T-helper 2 cell treated with Interferon-gamma antibody and Interleukin-4, amounts not matched to agents 5 μg/mL and 100 μg/mL, for 36 hours (primary cell): ENCODE measurements at regions not wholly inside any gene's neighbourhood (a gene's known extent, or its start where the extent isn't known, plus 50 kb on each side); places are given as distances from the start of the nearest gene placed in this dataset.
"Not testable (repeated sequence)": the region's sequence is repeated elsewhere in the genome, so short reads cannot be mapped to it uniquely, and the experiment has no call there.

Experiments
- DNase-seq: peaks from one replicate; pipeline ENCODE4 v3.0.0; 2021; ENCODE audit warnings: low spot score
- H3K27ac Mint-ChIP-seq: one replicate; pipeline ENCODE4 v1.8.0; 2021; ENCODE audit warnings: mild to moderate bottlenecking, mixed read lengths
- H3K27me3 Mint-ChIP-seq: one replicate; pipeline ENCODE4 v1.8.0; 2021; ENCODE audit warnings: low read depth, mixed read lengths
- H3K36me3 Mint-ChIP-seq: one replicate; pipeline ENCODE4 v1.8.0; 2021; ENCODE audit warnings: low read depth, mixed read lengths
- H3K4me1 Mint-ChIP-seq: one replicate; pipeline ENCODE4 v1.8.0; 2021; ENCODE audit warnings: low read depth, mixed read lengths
- H3K4me3 Mint-ChIP-seq: one replicate; pipeline ENCODE4 v1.8.0; 2022; ENCODE audit warnings: mild to moderate bottlenecking, moderate library complexity, mixed read lengths
- H3K9me3 Mint-ChIP-seq: one replicate; pipeline ENCODE4 v1.8.0; 2021; ENCODE audit warnings: mixed read lengths

DNA sequence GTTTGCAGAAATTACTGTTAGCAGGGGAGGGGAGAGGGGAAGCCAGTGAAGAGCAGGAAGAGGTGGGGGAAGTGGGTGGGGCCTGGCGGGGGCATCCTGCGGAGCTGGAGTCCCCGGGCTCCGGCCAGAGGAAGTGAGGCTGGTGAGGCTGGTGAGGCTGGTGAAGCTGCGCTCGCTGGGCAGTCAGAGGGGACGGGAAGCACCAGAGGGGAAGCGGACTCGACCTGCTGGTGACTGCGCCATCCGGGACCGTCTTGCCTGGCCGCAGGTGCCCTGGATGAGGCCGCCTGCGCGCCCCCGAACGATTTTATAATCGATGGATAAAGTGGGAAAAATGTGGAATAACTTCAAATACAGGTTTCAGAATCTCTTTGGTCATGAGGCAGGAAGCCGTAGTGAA is 635.3 kb upstream of the MARCKS start:
- Mint-ChIP-seq H3K4me3 (no peak overlapping the region), H3K36me3 (no peaks in the 10 kb centered on the region), H3K27me3 (no peaks in the 10 kb centered on the region), H3K27ac (no peak overlapping the region), H3K9me3 (no peaks in the 10 kb centered on the region), H3K4me1 (no peaks in the 10 kb centered on the region)
- no peak for DNase-seq

DNA sequence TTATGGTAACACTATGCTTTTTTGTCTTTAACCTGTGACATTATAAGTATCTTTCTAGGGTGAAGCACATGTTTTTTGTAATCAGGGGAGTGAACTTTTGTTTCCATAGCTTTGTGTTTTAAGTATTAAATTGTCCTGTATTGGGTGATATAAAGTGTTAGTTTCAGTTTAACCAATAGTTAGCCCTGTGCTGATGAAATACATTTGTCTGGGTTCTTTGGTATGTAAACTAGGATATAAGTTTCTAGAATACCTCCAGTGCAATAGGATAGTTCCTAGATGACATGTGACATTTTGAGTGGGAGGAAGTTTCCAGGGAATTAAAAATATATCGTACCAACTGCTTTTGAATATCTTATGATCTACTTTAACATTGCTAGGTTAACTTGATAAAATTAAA is 611.0 kb upstream of the MARCKS start:
- Mint-ChIP-seq H3K27me3 (no peaks in the 10 kb centered on the region), H3K27ac (no peak overlapping the region), H3K4me3 (no peak overlapping the region), H3K9me3 (no peaks in the 10 kb centered on the region), H3K4me1 (no peaks in the 10 kb centered on the region), H3K36me3 (no peaks in the 10 kb centered on the region)
- no peak for DNase-seq

DNA sequence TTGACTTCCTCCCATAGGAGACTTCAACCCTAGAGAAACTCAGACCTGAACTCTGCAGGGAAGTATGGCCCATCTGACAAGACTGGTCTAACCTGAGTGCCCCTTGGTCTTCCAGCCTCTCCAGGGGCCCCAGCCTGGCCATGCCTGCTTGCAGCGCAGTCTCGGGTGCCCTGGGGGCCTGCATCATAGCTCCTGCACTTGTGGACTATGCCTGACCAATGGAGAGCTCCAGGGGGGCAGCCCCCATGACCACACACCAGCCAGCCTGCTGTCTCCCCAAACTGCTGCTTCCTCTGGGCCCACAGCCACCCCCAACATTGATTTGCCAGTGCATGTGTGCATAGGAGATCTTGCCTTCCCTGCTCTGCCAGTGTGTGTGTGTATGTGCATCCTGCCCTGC is 608.6 kb upstream of the MARCKS start:
- no peaks in the 10 kb centered on the region for H3K27me3 Mint-ChIP-seq
- peaks cover 4% of the 10 kb centered on the region for H3K9me3 Mint-ChIP-seq
- no peaks in the 10 kb centered on the region for H3K36me3 Mint-ChIP-seq
- DNase-seq = no peak
- no peaks in the 10 kb centered on the region for H3K4me1 Mint-ChIP-seq
- no peak overlapping the region for H3K27ac Mint-ChIP-seq
- no peak overlapping the region for H3K4me3 Mint-ChIP-seq

DNA sequence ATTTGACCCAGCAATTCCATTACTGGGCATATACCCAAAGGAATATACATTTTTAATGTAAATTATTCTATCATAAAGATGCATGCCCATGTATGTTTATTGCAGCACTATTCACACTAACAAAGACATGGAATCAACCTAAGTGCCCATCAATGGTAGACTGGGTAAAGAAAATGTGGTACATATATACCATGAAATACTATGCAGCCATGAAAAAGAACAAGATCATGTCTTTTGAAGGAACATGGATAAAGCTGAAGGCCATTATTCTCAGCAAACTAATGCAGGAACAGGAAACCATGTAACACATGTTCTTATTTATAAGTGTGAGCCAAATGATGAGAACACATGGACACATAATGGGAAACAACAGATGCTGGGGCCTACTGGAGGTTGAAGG is 603.0 kb upstream of the MARCKS start:
- H3K4me3 Mint-ChIP-seq, H3K27me3 Mint-ChIP-seq, H3K27ac Mint-ChIP-seq, H3K9me3 Mint-ChIP-seq, DNase-seq, H3K4me1 Mint-ChIP-seq, H3K36me3 Mint-ChIP-seq: not testable (repeated sequence)

DNA sequence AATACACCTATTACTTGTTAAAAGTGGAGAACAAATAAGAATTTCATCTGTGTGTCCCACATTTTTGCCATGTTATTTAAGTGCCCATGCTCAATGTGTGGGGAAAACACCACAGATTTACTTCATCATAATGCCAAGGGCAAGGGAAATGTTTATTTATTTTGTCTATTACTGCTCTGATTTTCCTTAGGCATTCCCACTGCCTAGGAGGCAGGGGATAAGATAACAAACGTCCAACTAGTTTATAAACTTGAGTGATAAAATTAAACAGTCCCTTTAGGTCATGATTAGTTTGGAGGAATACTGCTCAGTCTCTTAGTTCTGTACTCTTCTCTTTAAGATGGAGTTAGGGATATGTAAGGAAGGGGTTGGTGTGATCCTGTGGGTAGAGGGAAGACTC is 598.4 kb upstream of the MARCKS start:
- no peak for DNase-seq
- H3K36me3 Mint-ChIP-seq = no peaks in the 10 kb centered on the region

DNA sequence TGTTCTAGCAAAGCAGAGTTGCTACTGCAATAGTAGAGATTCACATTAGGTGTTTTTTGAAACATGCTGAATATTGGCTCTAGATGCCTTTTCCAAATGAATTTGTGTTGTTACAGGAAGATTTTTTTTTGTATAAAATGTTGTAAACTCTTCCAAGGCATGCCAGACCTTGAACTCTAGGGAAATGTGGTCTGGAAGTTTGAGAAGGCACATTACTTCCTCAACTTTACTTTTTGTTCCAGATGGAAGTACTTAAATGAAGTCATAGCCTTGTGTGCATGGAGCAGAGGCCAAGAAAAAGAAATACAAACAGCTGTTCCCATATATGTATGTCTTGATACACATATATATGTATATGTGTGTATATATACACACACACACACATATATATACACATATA is 585.7 kb upstream of the MARCKS start:
- no peaks in the 10 kb centered on the region for H3K4me1 Mint-ChIP-seq
- H3K27ac Mint-ChIP-seq = no peak overlapping the region
- H3K9me3 Mint-ChIP-seq = peaks cover 34% of the 10 kb centered on the region
- DNase-seq = no peak
- H3K27me3 Mint-ChIP-seq = no peaks in the 10 kb centered on the region
- H3K36me3 Mint-ChIP-seq = no peaks in the 10 kb centered on the region
- H3K4me3 Mint-ChIP-seq = no peak overlapping the region

More for the DNA sequence above, 598.4 kb upstream of the MARCKS start:
- no peak overlapping the region for H3K4me3 Mint-ChIP-seq
- no peak overlapping the region for H3K27ac Mint-ChIP-seq
- H3K9me3 Mint-ChIP-seq = peaks cover 19% of the 10 kb centered on the region
- no peaks in the 10 kb centered on the region for H3K4me1 Mint-ChIP-seq
- H3K27me3 Mint-ChIP-seq = no peaks in the 10 kb centered on the region

DNA sequence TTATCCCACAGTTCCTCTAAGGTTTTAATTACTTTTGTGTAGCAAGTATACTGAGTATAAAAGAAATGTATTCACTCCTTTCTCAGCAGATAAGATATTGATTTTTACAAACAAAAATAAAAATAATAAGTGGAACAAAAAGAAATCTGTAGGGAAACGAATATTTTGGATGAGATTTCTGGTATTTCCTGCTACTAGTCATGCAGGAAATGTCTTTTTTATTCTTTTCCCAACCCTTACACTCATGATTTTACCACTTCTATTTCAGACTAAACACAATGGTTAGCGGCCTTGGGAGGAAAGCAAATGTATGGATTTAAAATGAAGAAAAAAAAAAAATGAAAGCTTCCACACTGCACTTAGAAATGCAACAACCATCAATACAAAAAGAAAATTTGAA is 580.5 kb upstream of the MARCKS start:
- H3K9me3 Mint-ChIP-seq = no peaks in the 10 kb centered on the region
- no peaks in the 10 kb centered on the region for H3K36me3 Mint-ChIP-seq
- H3K27ac Mint-ChIP-seq = no peak overlapping the region
- no peaks in the 10 kb centered on the region for H3K4me1 Mint-ChIP-seq
- no peak overlapping the region for H3K4me3 Mint-ChIP-seq
- H3K27me3 Mint-ChIP-seq = no peaks in the 10 kb centered on the region
- DNase-seq = no peak

DNA sequence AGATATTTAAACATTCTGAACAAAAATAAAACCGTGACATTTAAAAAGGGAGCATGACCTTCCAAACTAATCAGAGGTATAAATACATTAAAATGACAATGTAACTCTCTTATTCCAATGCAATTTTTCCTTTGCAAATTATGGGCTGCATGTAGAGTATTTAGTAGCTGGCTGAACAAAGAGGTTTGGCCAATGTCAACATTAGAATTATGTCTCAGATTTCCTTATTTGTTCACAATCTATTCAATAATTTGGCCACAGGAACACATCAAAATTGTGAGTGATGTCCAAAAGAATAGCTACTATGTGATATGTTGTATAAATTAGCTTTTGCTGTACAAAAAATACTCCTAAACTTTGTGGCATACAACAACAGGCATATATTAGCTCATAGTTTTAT is 580.0 kb upstream of the MARCKS start:
- Mint-ChIP-seq H3K4me3 (no peak overlapping the region), H3K9me3 (no peaks in the 10 kb centered on the region), H3K27ac (no peak overlapping the region), H3K36me3 (no peaks in the 10 kb centered on the region), H3K27me3 (no peaks in the 10 kb centered on the region), H3K4me1 (no peaks in the 10 kb centered on the region)
- no peak for DNase-seq

DNA sequence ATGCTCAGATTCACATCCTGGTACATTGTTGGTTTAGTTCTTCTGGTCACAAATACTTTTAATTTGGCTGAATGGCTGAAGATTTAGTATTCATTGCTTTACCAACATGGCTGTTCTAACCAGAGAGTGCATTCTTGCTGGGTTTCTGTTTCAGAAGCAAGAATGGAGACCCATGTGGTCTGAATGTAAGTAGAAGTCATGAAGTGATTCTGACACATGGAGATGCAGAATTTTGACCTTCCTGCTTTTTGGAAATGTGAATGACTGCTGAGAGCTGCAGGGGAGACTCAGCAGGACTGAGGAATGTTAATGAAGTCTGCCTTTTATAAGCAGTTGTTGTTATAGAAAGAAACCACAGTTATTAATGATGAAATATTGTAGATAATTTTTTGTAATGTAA is 576.1 kb upstream of the MARCKS start:
- Mint-ChIP-seq H3K27me3 (no peaks in the 10 kb centered on the region), H3K27ac (no peak overlapping the region), H3K4me3 (no peak overlapping the region), H3K9me3 (no peaks in the 10 kb centered on the region), H3K4me1 (no peaks in the 10 kb centered on the region), H3K36me3 (no peaks in the 10 kb centered on the region)
- DNase-seq = no peak

DNA sequence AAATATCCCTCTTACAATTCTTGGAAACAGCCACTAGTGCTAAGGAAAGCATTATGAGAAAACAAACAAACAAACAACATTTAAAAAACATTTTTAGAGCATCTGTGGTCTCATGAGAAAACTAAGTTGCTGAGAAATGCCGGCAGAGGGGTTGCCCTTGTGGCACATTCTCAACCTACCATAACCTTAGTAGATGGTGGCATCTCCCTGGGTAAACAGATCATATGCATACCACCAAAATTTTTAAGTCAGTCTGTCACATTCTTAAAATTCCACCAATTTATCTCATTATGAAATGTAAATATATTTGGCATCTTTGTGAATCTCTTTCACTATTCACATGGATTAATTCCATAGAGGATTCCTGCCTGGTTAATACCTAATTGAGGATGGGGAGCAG is 575.7 kb upstream of the MARCKS start:
- Mint-ChIP-seq H3K4me3 (no peak overlapping the region), H3K27ac (no peak overlapping the region), H3K4me1 (no peaks in the 10 kb centered on the region), H3K9me3 (no peaks in the 10 kb centered on the region), H3K36me3 (no peaks in the 10 kb centered on the region), H3K27me3 (no peaks in the 10 kb centered on the region)
- no peak for DNase-seq

DNA sequence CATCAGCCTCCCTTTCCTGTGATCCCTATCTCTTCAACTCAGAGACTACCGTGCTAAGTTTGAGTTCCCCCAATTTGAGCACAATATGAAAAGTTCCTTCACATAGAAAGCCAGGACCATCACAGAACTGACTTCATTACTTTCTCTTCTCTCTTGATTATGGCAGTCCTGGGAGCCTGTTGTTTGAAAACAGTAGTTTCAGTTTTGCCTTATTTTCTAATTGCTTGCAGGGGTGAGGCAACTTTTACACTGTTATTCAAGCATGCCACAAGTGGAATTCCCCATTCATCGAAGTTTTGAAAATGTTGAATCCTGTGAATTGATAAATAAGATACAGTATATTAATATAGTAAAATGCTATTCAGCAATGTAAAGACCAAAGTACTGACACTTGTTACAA is 569.7 kb upstream of the MARCKS start:
- H3K27me3 Mint-ChIP-seq = no peaks in the 10 kb centered on the region
- H3K4me1 Mint-ChIP-seq = no peaks in the 10 kb centered on the region
- no peak overlapping the region for H3K27ac Mint-ChIP-seq

DNA sequence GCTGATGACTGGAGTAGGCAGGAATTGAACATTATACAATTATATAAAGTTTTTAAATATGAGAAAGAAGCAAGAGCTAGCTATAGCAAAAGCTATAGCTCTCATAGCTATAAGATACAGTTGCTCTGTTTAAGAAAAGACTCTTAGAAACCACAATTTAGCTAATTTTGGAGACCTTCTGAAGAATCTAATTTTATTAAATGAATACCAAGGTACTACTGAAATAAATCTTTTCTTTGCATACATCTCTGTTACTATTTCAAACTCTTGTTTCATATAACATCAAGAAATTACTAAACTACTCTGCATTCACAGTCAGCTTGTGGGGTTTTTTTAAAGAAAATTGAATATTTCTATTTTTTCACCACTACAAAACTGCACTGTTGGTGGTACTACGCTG is 568.7 kb upstream of the MARCKS start:
- Mint-ChIP-seq H3K27me3 (no peaks in the 10 kb centered on the region), H3K36me3 (no peaks in the 10 kb centered on the region), H3K27ac (no peak overlapping the region), H3K9me3 (no peaks in the 10 kb centered on the region), H3K4me1 (no peaks in the 10 kb centered on the region), H3K4me3 (no peak overlapping the region)
- DNase-seq = no peak

More for the DNA sequence above, 569.7 kb upstream of the MARCKS start:
- Mint-ChIP-seq H3K9me3 (no peaks in the 10 kb centered on the region), H3K4me3 (no peak overlapping the region), H3K36me3 (no peaks in the 10 kb centered on the region)
- no peak for DNase-seq

DNA sequence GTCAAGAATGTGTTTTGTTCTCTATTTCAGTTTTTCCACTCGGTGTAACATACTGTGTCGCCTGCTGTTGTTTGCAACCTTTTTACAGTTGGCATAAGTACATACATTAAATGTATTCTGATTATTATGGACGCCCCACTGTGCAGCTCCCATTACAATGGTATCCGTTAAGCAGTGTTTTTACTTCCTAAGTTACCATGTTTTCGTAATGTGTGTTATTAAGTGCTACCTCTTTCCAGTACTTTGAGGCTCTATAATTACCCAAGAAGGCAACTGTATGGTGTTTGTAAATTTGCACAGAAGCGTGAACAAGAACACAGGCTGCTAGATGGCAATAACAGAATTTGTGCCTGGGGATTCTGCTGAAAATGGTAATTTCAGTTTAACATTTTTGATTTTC is 568.0 kb upstream of the MARCKS start:
- Mint-ChIP-seq H3K9me3 (no peaks in the 10 kb centered on the region), H3K4me1 (no peaks in the 10 kb centered on the region), H3K27me3 (no peaks in the 10 kb centered on the region), H3K4me3 (no peak overlapping the region), H3K36me3 (no peaks in the 10 kb centered on the region), H3K27ac (no peak overlapping the region)
- DNase-seq = no peak

DNA sequence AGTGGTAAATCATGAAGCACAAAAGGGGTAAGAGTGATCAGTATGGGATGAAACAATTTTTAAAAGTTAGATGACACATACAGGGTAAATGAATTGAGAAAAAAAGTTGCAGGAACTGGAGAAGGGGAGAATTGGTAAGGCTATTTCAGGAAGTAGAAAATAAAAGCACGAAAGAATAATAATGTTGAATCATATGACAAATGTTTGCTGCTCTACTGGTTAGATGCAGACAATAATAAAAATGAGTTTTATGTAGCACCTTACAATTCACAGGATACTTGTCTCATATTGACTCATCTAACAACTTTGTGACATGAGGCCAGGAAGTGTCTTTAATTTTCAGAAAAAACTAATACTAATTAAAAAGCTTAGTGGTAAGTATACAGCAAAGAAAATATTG is 566.5 kb upstream of the MARCKS start:
- H3K27me3 Mint-ChIP-seq = no peaks in the 10 kb centered on the region
- no peak overlapping the region for H3K4me3 Mint-ChIP-seq
- no peaks in the 10 kb centered on the region for H3K36me3 Mint-ChIP-seq
- no peak for DNase-seq
- H3K4me1 Mint-ChIP-seq = no peaks in the 10 kb centered on the region
- no peaks in the 10 kb centered on the region for H3K9me3 Mint-ChIP-seq
- no peak overlapping the region for H3K27ac Mint-ChIP-seq

DNA sequence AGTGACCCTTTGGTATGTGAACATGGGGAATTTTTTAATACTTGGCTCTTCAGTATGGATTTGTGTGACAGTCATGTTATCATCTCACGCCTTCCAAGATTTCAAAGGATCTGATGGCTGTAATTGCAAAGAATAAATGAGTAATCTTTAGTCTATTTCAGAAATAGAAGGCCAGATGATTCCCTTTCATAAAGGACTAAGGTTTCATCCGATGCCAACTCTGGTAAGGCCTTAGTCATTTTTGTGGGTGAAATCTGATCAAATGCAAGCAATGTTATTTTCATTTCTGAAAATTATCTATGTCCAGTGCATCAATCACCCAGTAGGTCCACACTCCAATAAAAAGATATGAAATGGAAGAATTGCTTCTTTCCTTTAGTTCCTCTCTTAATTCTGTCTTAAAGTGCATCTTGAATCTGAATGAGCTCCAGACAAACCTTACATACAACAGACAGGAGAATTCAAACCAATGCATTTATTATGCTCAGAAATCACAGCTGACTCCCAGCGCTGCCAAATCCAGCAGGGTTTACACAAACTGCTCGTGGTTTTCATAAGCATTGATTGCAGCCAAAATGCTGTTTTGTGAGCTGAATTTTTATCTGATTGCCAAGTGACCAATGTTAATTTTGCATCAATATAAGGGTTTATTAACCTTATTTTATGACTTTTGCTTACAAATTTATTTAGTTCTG is 565.2 kb upstream of the MARCKS start:
- H3K4me3 Mint-ChIP-seq = no peak overlapping the region
- H3K27me3 Mint-ChIP-seq = no peaks in the 10 kb centered on the region

More for the DNA sequence above, 565.2 kb upstream of the MARCKS start:
- no peaks in the 10 kb centered on the region for H3K9me3 Mint-ChIP-seq
- H3K4me1 Mint-ChIP-seq = no peaks in the 10 kb centered on the region
- H3K27ac Mint-ChIP-seq = no peak overlapping the region
- DNase-seq = no peak
- no peaks in the 10 kb centered on the region for H3K36me3 Mint-ChIP-seq
